K562 (cell line): ENCODE measurements at regions not wholly inside any gene's neighbourhood (a gene's known extent, or its start where the extent isn't known, plus 50 kb on each side); places are given as distances from the start of the nearest gene placed in this dataset.

ENCODE experiments used
- ATAC-seq: fragments of 200-7000 bp; cut with Tn5 transposase; 3 replicates; pipeline ENCODE4 v1.9.1; 2020; ENCODE audit warnings: moderate library complexity
- BruUV-seq: library from RNA; stranded (reverse); fragments of 400-500 nt; replicated peaks from 2 replicates; lab custom pipeline; 2021; lab: Mats Ljungman, UMichigan
- CTCF ChIA-PET: fragments of 300-600 bp; formaldehyde crosslinking; extraction: SDS; loops from one replicate; lab custom pipeline; 2021; ENCODE audit warnings: low intra/inter-chr PET ratio; lab: Yijun Ruan, JAX
- POLR2A ChIA-PET: fragments of 300-600, 350-650 bp; sonication (Branson Sonifier 250); formaldehyde crosslinking; extraction: SDS; loops from one replicate; lab custom pipeline; 2021; ENCODE audit warnings: antibody characterized with exemption, inconsistent platforms; lab: Yijun Ruan, JAX
- DNase-seq, 4 experiments: peaks; one replicate each; pipeline versions ENCODE4 v3.0.0 to v3.0.0-alpha.2; 2011 to 2018; ENCODE audit warnings: low spot score in 3 of 4, mixed read lengths in 3 of 4; ENCODE audit errors: extremely low read depth in 1 of 4
- FAIRE-seq: peaks from 2 replicates; lab custom pipeline; 2011; peaks lifted over from hg19 to GRCh38; lab: Jason Lieb, UNC
- H2AFZ ChIP-seq: 2 replicates; pipeline ENCODE4 v1.6.0; 2011; ENCODE audit warnings: low read depth, low read length, control low read depth, inconsistent platforms
- H3K27ac ChIP-seq: fragments of 200-600 bp; 3 replicates; pipeline ENCODE4 v1.8.0; 2011; ENCODE audit warnings: low read depth, mild to moderate bottlenecking, control low read depth, inconsistent platforms, low read length, moderate library complexity, mixed read lengths; ENCODE audit errors: extremely low read depth
- H3K27me3 ChIP-seq, 2 experiments: fragments of 300-600 bp in 1 of 2; 2 replicates in 1 of 2; 3 replicates in 1 of 2; pipeline versions ENCODE4 v1.6.0 to v1.8.0; 2011; ENCODE audit warnings: inconsistent platforms in 2 of 2, low read length in 2 of 2, mild to moderate bottlenecking in 1 of 2, mixed read lengths in 1 of 2, moderate library complexity in 1 of 2; ENCODE audit not compliant: control insufficient read depth in 2 of 2, insufficient read depth in 2 of 2
- H3K36me3 ChIP-seq: fragments of 300-600 bp; 3 replicates; pipeline ENCODE4 v1.8.0; 2011; ENCODE audit warnings: mild to moderate bottlenecking, low read length, inconsistent platforms; ENCODE audit not compliant: control insufficient read depth, insufficient read depth
- H3K4me1 ChIP-seq, 2 experiments: fragments of 200-600 bp in 1 of 2; replicated peaks in 1 of 2; 2 replicates in 1 of 2; 3 replicates in 1 of 2; pipeline versions ENCODE4 v1.5.1 to v1.8.0; 2011; ENCODE audit warnings: inconsistent platforms in 2 of 2, low read length in 2 of 2, mild to moderate bottlenecking in 1 of 2, mixed read lengths in 1 of 2, moderate library complexity in 1 of 2; ENCODE audit not compliant: control insufficient read depth in 2 of 2, insufficient read depth in 2 of 2
- H3K4me2 ChIP-seq: 2 replicates; pipeline ENCODE4 v1.6.1; 2011; ENCODE audit warnings: low read length, control low read depth, inconsistent platforms, mixed read lengths; ENCODE audit not compliant: insufficient read depth
- H3K4me3 ChIP-seq: fragments of 200-600 bp; sonication (generic), shearing (Covaris generic); 2 replicates; pipeline ENCODE4 v1.5.1; 2016; ENCODE audit warnings: control low read depth, inconsistent platforms
- H3K79me2 ChIP-seq: fragments of 200-600 bp; 3 replicates; pipeline ENCODE4 v1.8.0; 2011; ENCODE audit warnings: low read length, inconsistent platforms; ENCODE audit not compliant: control insufficient read depth, insufficient read depth
- H3K9ac ChIP-seq, 2 experiments: 2 replicates each; pipeline versions ENCODE4 v1.6.0 to v1.6.1; 2011; ENCODE audit warnings: low read depth in 2 of 2, low read length in 2 of 2, control low read depth in 1 of 2, inconsistent platforms in 1 of 2, mild to moderate bottlenecking in 1 of 2, mixed read lengths in 1 of 2; ENCODE audit not compliant: insufficient read depth in 1 of 2
- H3K9me1 ChIP-seq: one replicate; pipeline ENCODE4 v1.6.0; 2011; ENCODE audit warnings: inconsistent platforms, mild to moderate bottlenecking, low read length, moderate library complexity; ENCODE audit not compliant: control insufficient read depth, insufficient read depth
- H3K9me3 ChIP-seq: replicated peaks from 2 replicates; pipeline ENCODE4 v1.5.1; 2011; ENCODE audit warnings: low read depth, low read length, inconsistent platforms; ENCODE audit not compliant: control insufficient read depth, insufficient read depth
- H4K20me1 ChIP-seq: replicated peaks from 2 replicates; pipeline ENCODE4 v1.6.1; 2011; ENCODE audit warnings: low read length, inconsistent platforms, mixed read lengths; ENCODE audit not compliant: control insufficient read depth, insufficient read depth
- BRF1 ChIP-seq: IDR thresholded peaks from 3 replicates; pipeline ENCODE4 v1.6.1; 2011; ENCODE audit warnings: borderline replicate concordance, mild to moderate bottlenecking; ENCODE audit not compliant: insufficient read length; ENCODE audit errors: extremely low read depth
- DIDO1 ChIP-seq: fragments of 450-650 bp; IDR thresholded peaks from 2 replicates; pipeline ENCODE4 v1.6.1; 2016; ENCODE audit warnings: low read depth, missing biosample characterization, missing genetic modification characterization
- EHMT2 ChIP-seq: fragments of 450-650 bp; IDR thresholded peaks from 2 replicates; pipeline ENCODE4 v1.6.1; 2018; ENCODE audit warnings: antibody characterized with exemption
- EP400 ChIP-seq: fragments of 450-650 bp; IDR thresholded peaks from 2 replicates; pipeline ENCODE4 v1.6.1; 2017; ENCODE audit warnings: antibody characterized with exemption, mild to moderate bottlenecking, moderate library complexity
- NRF1 ChIP-seq, 2 experiments: fragments of 450-650 bp; IDR thresholded peaks in 1 of 2; conservative IDR thresholded peaks in 1 of 2; 2 replicates each; pipeline ENCODE4 v1.6.1; 2014; ENCODE audit warnings: mild to moderate bottlenecking in 2 of 2
- POLR2A ChIP-seq: fragments of 450-650 bp; conservative IDR thresholded peaks from 2 replicates; pipeline ENCODE4 v1.6.1; 2016
- PURB ChIP-seq: sonication (generic); formaldehyde crosslinking; IDR thresholded peaks from 2 replicates; pipeline ENCODE4 v1.9.0; 2021; ENCODE audit warnings: low read depth, mild to moderate bottlenecking, missing genetic modification reagents
- SMARCC2 ChIP-seq: fragments of 450-650 bp; IDR thresholded peaks from 2 replicates; pipeline ENCODE4 v1.6.1; 2017; ENCODE audit warnings: antibody characterized with exemption, moderate library complexity, mild to moderate bottlenecking, low read depth
- TRIM28 ChIP-seq: fragments of 450-650 bp; IDR thresholded peaks from 2 replicates; pipeline ENCODE4 v1.6.1; 2017
- ZNF584 ChIP-seq: fragments of 200-800 bp; sonication (Bioruptor generic); IDR thresholded peaks from 2 replicates; pipeline ENCODE4 v1.6.1; 2016; ENCODE audit warnings: low read depth, mild to moderate bottlenecking, missing genetic modification characterization, missing compliant biosample characterization
- WGBS: fragments of 100-300 bp; shearing (Covaris generic); methylation state at CpG from one replicate; pipeline ENCODE4 v1.1.6; 2016; ENCODE audit warnings: low coverage, mixed read lengths; ENCODE audit not compliant: insufficient coverage; ENCODE audit errors: missing lambda C conversion rate; 5-methylcytosine and 5-hydroxymethylcytosine counted together
- in situ Hi-C: fragments of 300-500 bp; cut with MboI; formaldehyde crosslinking; loops from 4 replicates; pipeline ENCODE4 v1.15.0; 2018; ENCODE audit warnings: inconsistent platforms, mixed read lengths
- intact Hi-C: fragments of 100-400 bp; cut with micrococcal nuclease; formaldehyde crosslinking; loops from 2 replicates; pipeline ENCODE4 v1.14.2; 2022
- TF ChIP-seq, protein P1 (sequence below): fragments of 450-650 bp; IDR thresholded peaks from 2 replicates; pipeline ENCODE4 v1.6.1; 2017; ENCODE audit warnings: mild to moderate bottlenecking, moderate library complexity
- TF ChIP-seq, protein P2 (sequence below): sonication (generic); formaldehyde crosslinking; IDR thresholded peaks from 2 replicates; pipeline ENCODE4 v1.4.0; 2020; ENCODE audit warnings: mild to moderate bottlenecking, missing genetic modification reagents
- TF ChIP-seq, protein P3 (sequence below): fragments of 250-450 bp; sonication (Bioruptor Pico); IDR thresholded peaks from 2 replicates; pipeline ENCODE4 v1.5.1; 2021; ENCODE audit warnings: mild to moderate bottlenecking
- TF ChIP-seq, protein P4 (sequence below): fragments of 250-450 bp; sonication (Bioruptor Pico); IDR thresholded peaks from 2 replicates; pipeline ENCODE4 v1.4.0; 2020; ENCODE audit warnings: mild to moderate bottlenecking, moderate library complexity

DNA sequence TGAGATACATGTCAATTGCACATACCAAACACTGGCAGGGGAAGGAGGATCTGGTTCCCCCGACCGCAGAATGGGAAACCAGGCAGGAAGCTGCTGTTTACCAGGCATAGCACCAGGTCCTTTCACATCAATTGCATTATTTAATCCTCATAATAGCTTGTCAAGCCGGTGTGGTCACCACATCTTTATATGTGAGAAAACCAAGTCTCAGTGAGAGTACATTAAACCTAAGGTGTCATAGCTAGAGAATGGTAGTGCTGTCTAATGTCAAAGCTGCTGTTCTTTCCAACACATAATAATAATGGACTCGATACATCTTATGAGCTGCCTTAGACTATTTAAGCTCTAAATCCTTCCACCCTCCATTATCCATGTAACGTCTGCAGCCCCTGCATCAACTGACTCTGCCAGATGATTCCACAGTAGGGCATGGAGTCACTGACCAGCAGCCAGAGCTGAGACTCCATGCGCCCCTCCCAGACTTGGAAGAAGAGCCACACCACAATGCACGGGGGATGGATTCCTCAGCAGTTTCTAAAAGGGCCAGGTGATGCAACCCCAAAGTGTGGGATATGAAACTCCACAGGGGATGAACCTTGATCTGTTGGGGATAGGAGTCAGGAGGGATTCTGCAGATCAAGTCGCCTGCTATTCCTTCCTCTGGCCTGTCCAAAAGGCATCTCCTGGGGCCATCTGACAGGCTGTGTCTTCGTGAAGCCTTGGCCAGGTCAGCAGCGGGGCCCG is 71.8 kb downstream of the GPR6 start:
- DNase-seq = no peak
- POLR2A ChIA-PET = no interaction called here
- Histone ChIP-seq H3K79me2 (no peaks in the 10 kb centered on the region), H3K4me1 (no peaks in the 10 kb centered on the region), H3K36me3 (no peaks in the 10 kb centered on the region), H2AFZ (no peak overlapping the region), H3K4me2 (no peak overlapping the region), H3K4me3 (no peak overlapping the region), H3K9me3 (0 out of 2 replicates have a peak, but pooled peaks cover 2% of the 10 kb centered on the region), H4K20me1 (no peaks in the 10 kb centered on the region; the same call in 1 of the 2 replicates), H3K27ac (no peak overlapping the region), H3K27me3 (peaks cover 2 to 24% of the 10 kb centered on the region in 2 experiments; a peak in 3 of 5 replicates), H3K9me1 (no peaks in the 10 kb centered on the region), H3K9ac (no peak overlapping the region)
- CTCF ChIA-PET = interaction anchor here (1.7 kb wide), 1 partner anchor 345 kb away, joined by 6 read pairs; no protein-coding TSS in a partner anchor
- ATAC-seq = no peak
- WGBS = 0% methylated on average over 11 of the region's 11 CpGs
- no TSS peak for BruUV-seq
- intact Hi-C loops (no loop called here), in situ Hi-C loops (loop anchor here (10.0 to 25.0 kb wide), 2 partner anchors 345 to 513 kb away; no protein-coding TSS in a partner anchor)
- FAIRE-seq = no peak
- TF ChIP-seq, protein P1, sequence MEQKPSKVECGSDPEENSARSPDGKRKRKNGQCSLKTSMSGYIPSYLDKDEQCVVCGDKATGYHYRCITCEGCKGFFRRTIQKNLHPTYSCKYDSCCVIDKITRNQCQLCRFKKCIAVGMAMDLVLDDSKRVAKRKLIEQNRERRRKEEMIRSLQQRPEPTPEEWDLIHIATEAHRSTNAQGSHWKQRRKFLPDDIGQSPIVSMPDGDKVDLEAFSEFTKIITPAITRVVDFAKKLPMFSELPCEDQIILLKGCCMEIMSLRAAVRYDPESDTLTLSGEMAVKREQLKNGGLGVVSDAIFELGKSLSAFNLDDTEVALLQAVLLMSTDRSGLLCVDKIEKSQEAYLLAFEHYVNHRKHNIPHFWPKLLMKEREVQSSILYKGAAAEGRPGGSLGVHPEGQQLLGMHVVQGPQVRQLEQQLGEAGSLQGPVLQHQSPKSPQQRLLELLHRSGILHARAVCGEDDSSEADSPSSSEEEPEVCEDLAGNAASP = no peak
- TF ChIP-seq EHMT2 (no peak), NRF1 (conservative IDR thresholded peaks at IDR 0.05 in 1 of 2, IDR thresholded peaks at IDR 0.05 in 1 of 2) (no peak), ZNF584 (no peak), TRIM28 (no peak), DIDO1 (tag) (no peak), EP400 (no peak), BRF1 (no peak), PURB (CRISPR knock-in tag) (no peak), SMARCC2 (no peak), POLR2A (no peak)
- TF ChIP-seq, protein P2, sequence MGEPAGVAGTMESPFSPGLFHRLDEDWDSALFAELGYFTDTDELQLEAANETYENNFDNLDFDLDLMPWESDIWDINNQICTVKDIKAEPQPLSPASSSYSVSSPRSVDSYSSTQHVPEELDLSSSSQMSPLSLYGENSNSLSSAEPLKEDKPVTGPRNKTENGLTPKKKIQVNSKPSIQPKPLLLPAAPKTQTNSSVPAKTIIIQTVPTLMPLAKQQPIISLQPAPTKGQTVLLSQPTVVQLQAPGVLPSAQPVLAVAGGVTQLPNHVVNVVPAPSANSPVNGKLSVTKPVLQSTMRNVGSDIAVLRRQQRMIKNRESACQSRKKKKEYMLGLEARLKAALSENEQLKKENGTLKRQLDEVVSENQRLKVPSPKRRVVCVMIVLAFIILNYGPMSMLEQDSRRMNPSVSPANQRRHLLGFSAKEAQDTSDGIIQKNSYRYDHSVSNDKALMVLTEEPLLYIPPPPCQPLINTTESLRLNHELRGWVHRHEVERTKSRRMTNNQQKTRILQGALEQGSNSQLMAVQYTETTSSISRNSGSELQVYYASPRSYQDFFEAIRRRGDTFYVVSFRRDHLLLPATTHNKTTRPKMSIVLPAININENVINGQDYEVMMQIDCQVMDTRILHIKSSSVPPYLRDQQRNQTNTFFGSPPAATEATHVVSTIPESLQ (CRISPR knock-in tag) = no peak
- TF ChIP-seq, protein P3, sequence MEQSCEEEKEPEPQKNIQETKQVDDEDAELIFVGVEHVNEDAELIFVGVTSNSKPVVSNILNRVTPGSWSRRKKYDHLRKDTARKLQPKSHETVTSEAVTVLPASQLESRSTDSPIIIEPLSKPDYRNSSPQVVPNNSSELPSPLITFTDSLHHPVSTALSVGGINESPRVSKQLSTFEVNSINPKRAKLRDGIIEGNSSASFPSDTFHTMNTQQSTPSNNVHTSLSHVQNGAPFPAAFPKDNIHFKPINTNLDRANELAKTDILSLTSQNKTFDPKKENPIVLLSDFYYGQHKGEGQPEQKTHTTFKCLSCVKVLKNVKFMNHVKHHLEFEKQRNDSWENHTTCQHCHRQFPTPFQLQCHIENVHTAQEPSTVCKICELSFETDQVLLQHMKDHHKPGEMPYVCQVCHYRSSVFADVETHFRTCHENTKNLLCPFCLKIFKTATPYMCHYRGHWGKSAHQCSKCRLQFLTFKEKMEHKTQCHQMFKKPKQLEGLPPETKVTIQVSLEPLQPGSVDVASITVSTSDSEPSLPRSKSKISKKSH (CRISPR knock-in tag) = no peak
- TF ChIP-seq, protein P4, sequence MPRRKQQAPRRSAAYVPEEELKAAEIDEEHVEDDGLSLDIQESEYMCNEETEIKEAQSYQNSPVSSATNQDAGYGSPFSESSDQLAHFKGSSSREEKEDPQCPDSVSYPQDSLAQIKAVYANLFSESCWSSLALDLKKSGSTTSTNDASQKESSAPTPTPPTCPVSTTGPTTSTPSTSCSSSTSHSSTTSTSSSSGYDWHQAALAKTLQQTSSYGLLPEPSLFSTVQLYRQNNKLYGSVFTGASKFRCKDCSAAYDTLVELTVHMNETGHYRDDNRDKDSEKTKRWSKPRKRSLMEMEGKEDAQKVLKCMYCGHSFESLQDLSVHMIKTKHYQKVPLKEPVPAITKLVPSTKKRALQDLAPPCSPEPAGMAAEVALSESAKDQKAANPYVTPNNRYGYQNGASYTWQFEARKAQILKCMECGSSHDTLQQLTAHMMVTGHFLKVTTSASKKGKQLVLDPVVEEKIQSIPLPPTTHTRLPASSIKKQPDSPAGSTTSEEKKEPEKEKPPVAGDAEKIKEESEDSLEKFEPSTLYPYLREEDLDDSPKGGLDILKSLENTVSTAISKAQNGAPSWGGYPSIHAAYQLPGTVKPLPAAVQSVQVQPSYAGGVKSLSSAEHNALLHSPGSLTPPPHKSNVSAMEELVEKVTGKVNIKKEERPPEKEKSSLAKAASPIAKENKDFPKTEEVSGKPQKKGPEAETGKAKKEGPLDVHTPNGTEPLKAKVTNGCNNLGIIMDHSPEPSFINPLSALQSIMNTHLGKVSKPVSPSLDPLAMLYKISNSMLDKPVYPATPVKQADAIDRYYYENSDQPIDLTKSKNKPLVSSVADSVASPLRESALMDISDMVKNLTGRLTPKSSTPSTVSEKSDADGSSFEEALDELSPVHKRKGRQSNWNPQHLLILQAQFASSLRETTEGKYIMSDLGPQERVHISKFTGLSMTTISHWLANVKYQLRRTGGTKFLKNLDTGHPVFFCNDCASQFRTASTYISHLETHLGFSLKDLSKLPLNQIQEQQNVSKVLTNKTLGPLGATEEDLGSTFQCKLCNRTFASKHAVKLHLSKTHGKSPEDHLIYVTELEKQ (CRISPR knock-in tag) = no peak
